Endothelial cell of hepatic sinusoid (primary cell): ENCODE measurements at regions not wholly inside any gene's neighbourhood (a gene's known extent, or its start where the extent isn't known, plus 50 kb on each side); places are given as distances from the start of the nearest gene placed in this dataset.
"Not testable (repeated sequence)": the region's sequence is repeated elsewhere in the genome, so short reads cannot be mapped to it uniquely, and the experiment has no call there.

Source experiments
- in situ Hi-C: cut with HindIII; loops from 2 replicates; pipeline ENCODE4 v1.10.0; 2017; ENCODE audit warnings: low sequenced_read_pairs

- in situ Hi-C loops, result no loop called here
These were observed 401.1 kb upstream of the FOXG1 start for GRCh38 chr14:28365510-28365909.

- in situ Hi-C loops, result no loop called here
These were observed 392.9 kb upstream of the FOXG1 start for GRCh38 chr14:28373721-28374120.

GRCh38 chr14:28375295-28375694, 391.3 kb upstream of the FOXG1 start:
- in situ Hi-C loops, result no loop called here

- in situ Hi-C loops, result no loop called here
These were observed 384.9 kb upstream of the FOXG1 start for GRCh38 chr14:28381656-28382055.

GRCh38 chr14:28382444-28383190, 384.0 kb upstream of the FOXG1 start:
- in situ Hi-C loops, result no loop called here

- in situ Hi-C loops, result no loop called here
These were observed 368.1 kb upstream of the FOXG1 start for GRCh38 chr14:28398506-28398905.

- in situ Hi-C loops, result not testable (repeated sequence)
These were observed 364.9 kb upstream of the FOXG1 start for GRCh38 chr14:28401705-28402104.

- in situ Hi-C loops, result no loop called here
These were observed 360.4 kb upstream of the FOXG1 start for GRCh38 chr14:28406196-28406595.

- in situ Hi-C loops, result no loop called here
These were observed 359.4 kb upstream of the FOXG1 start for GRCh38 chr14:28407031-28407825.

- in situ Hi-C loops, result no loop called here
These were observed 358.6 kb upstream of the FOXG1 start for GRCh38 chr14:28407996-28408395.

- in situ Hi-C loops, result no loop called here
These were observed 354.5 kb upstream of the FOXG1 start for GRCh38 chr14:28412077-28412476.

- in situ Hi-C loops, result no loop called here
These were observed 339.6 kb upstream of the FOXG1 start for GRCh38 chr14:28426960-28427359.

- in situ Hi-C loops, result no loop called here
These were observed 329.8 kb upstream of the FOXG1 start for GRCh38 chr14:28436821-28437220.

- in situ Hi-C loops, result no loop called here
These were observed 305.2 kb upstream of the FOXG1 start for GRCh38 chr14:28461389-28461788.

GRCh38 chr14:28467611-28468010, 299.0 kb upstream of the FOXG1 start:
- in situ Hi-C loops, result no loop called here

GRCh38 chr14:28468191-28469151, 298.1 kb upstream of the FOXG1 start:
- in situ Hi-C loops, result no loop called here

- in situ Hi-C loops, result loop anchor here (5.0 kb wide), 1 partner anchor 35 kb away; no protein-coding TSS in a partner anchor
These were observed 284.1 kb upstream of the FOXG1 start for GRCh38 chr14:28482251-28483040.

- in situ Hi-C loops, result loop anchor here (5.0 kb wide), 1 partner anchor 34 kb away; no protein-coding TSS in a partner anchor
These were observed 283.1 kb upstream of the FOXG1 start for GRCh38 chr14:28483506-28483905.

- in situ Hi-C loops, result no loop called here
These were observed 277.9 kb upstream of the FOXG1 start for GRCh38 chr14:28488684-28489083.

- in situ Hi-C loops, result no loop called here
These were observed 273.1 kb upstream of the FOXG1 start for GRCh38 chr14:28493516-28493915.
